ENCODE measurements at regions not wholly inside any gene's neighbourhood (a gene's known extent, or its start where the extent isn't known, plus 50 kb on each side); places are given as distances from the start of the nearest gene placed in this dataset.

DNA sequence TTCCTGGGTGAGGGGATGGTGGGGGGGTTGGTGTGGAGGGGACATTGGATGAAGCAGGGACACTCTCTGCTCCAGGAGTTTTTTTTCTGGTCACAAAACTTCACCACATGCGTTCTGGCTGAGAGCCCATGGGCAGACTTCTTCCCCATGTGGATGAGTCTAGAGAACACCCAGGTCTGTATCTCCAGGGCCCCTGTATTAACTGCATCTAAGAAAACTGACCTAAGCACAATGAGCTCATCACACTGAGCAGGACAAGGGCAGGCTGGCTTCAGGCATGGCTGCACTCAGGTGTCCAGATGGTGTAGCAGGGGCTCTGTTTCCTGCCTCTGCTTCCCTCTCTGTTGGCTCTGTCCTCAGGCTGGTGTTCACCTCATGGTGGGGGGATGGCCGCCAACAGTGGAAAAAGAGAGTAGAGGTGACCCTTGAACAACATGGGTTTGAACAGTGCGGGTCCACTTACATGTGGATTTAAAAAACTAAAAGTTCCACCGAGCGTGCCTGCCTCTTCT lies 85.3 kb upstream of the STC2 start:
- ChIA-PET POLR2A (no interaction called here), CTCF (no interaction called here)
- no peaks in the 10 kb centered on the region for H3K4me1 Mint-ChIP-seq
- Histone ChIP-seq H3K4me1 (ENCODE audit: insufficient read depth, low read length) (no peaks in the 10 kb centered on the region), H3K36me3 (ENCODE audit: insufficient read depth, low read length) (no peaks in the 10 kb centered on the region), H3K27ac (ENCODE audit: low read depth, low read length) (no peak overlapping the region), H3K4me3 (ENCODE audit: low read length) (no peak overlapping the region), H3K9me3 (ENCODE audit: low read length) (no peaks in the 10 kb centered on the region), H3K27me3 (ENCODE audit: insufficient read depth, low read length, poor library complexity, severe bottlenecking) (no peaks in the 10 kb centered on the region)
- no peak overlapping the region for H3K4me3 Mint-ChIP-seq
- H3K27ac Mint-ChIP-seq, result no peak overlapping the region
- no peaks in the 10 kb centered on the region for H3K36me3 Mint-ChIP-seq
- peaks cover 0 to 11% (median 5%) of the 10 kb centered on the region in 5 donors for H3K9me3 Mint-ChIP-seq
- H3K27me3 Mint-ChIP-seq, result peaks cover 11 to 13% of the 10 kb centered on the region in 2 donors
- no peak for DNase-seq

DNA sequence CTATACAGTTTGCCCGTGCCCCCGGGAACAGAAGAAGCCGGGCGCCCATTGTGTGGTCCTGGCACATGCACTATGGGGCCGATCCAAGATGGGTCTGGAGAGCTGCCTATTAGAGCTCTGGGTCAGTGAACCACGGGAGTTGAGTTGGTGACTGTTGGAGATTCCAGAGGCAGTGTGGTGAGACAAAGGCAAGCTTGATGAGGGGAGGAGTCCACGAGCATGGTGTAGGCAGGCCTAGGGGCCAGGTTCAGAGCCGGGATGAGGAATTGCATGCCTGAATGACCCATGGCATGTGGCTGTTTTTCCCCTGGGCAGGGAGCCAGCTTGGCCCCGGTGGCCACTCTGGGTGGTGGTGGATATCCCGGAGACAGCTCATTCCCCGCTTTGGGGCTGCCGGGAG lies 84.4 kb upstream of the STC2 start:
- Mint-ChIP-seq H3K4me3 (no peak overlapping the region), H3K27ac (no peak overlapping the region), H3K4me1 (no peaks in the 10 kb centered on the region), H3K9me3 (peaks cover 0 to 11% (median 5%) of the 10 kb centered on the region in 5 donors), H3K36me3 (no peaks in the 10 kb centered on the region), H3K27me3 (peaks cover 11 to 13% of the 10 kb centered on the region in 2 donors)
- H3K27me3 ChIP-seq (ENCODE audit: insufficient read depth, low read length, poor library complexity, severe bottlenecking), result no peaks in the 10 kb centered on the region
- no peak for DNase-seq
- H3K36me3 ChIP-seq (ENCODE audit: insufficient read depth, low read length), result no peaks in the 10 kb centered on the region
- H3K27ac ChIP-seq (ENCODE audit: low read depth, low read length), result no peak overlapping the region
- POLR2A ChIA-PET, result no interaction called here
- H3K9me3 ChIP-seq (ENCODE audit: low read length), result no peaks in the 10 kb centered on the region
- no peak overlapping the region for H3K4me3 ChIP-seq (ENCODE audit: low read length)
- CTCF ChIA-PET, result no interaction called here
- H3K4me1 ChIP-seq (ENCODE audit: insufficient read depth, low read length), result no peaks in the 10 kb centered on the region

- Histone ChIP-seq H3K4me3 (ENCODE audit: low read length) (no peak overlapping the region), H3K4me1 (ENCODE audit: insufficient read depth, low read length) (no peaks in the 10 kb centered on the region), H3K27me3 (ENCODE audit: insufficient read depth, low read length, poor library complexity, severe bottlenecking) (no peaks in the 10 kb centered on the region), H3K36me3 (ENCODE audit: insufficient read depth, low read length) (no peaks in the 10 kb centered on the region), H3K9me3 (ENCODE audit: low read length) (no peaks in the 10 kb centered on the region), H3K27ac (ENCODE audit: low read depth, low read length) (no peak overlapping the region)
- Mint-ChIP-seq H3K27ac (no peak overlapping the region), H3K27me3 (peaks cover 11 to 13% of the 10 kb centered on the region in 2 donors), H3K4me1 (no peaks in the 10 kb centered on the region), H3K36me3 (no peaks in the 10 kb centered on the region), H3K9me3 (peaks cover 0 to 10% (median 5%) of the 10 kb centered on the region in 5 donors), H3K4me3 (no peak overlapping the region)
- ChIA-PET CTCF (no interaction called here), POLR2A (no interaction called here)
- no peak for DNase-seq
Observed at GRCh38 chr5:173411791-173412555, 83.8 kb upstream of the STC2 start.

GRCh38 chr5:173410459-173411233 lies 82.4 kb upstream of the STC2 start:
- H3K4me3 Mint-ChIP-seq, result no peak overlapping the region
- ChIA-PET POLR2A (no interaction called here), CTCF (no interaction called here)
- peaks cover 11 to 12% of the 10 kb centered on the region in 2 donors for H3K27me3 Mint-ChIP-seq
- H3K27ac Mint-ChIP-seq, result no peak overlapping the region
- H3K9me3 ChIP-seq (ENCODE audit: low read length), result no peaks in the 10 kb centered on the region
- H3K36me3 ChIP-seq (ENCODE audit: insufficient read depth, low read length), result no peaks in the 10 kb centered on the region
- no peaks in the 10 kb centered on the region for H3K4me1 Mint-ChIP-seq
- DNase-seq, result no peak
- H3K4me1 ChIP-seq (ENCODE audit: insufficient read depth, low read length), result no peaks in the 10 kb centered on the region
- no peak overlapping the region for H3K27ac ChIP-seq (ENCODE audit: low read depth, low read length)
- no peak overlapping the region for H3K4me3 ChIP-seq (ENCODE audit: low read length)
- no peaks in the 10 kb centered on the region for H3K36me3 Mint-ChIP-seq
- H3K27me3 ChIP-seq (ENCODE audit: insufficient read depth, low read length, poor library complexity, severe bottlenecking), result no peaks in the 10 kb centered on the region
- peaks cover 0 to 7% (median 0%) of the 10 kb centered on the region in 5 donors for H3K9me3 Mint-ChIP-seq

GRCh38 chr5:173408946-173409345 lies 80.7 kb upstream of the STC2 start:
- Histone ChIP-seq H3K9me3 (ENCODE audit: low read length) (no peaks in the 10 kb centered on the region), H3K4me1 (ENCODE audit: insufficient read depth, low read length) (no peaks in the 10 kb centered on the region), H3K27ac (ENCODE audit: low read depth, low read length) (no peak overlapping the region), H3K4me3 (ENCODE audit: low read length) (no peak overlapping the region), H3K27me3 (ENCODE audit: insufficient read depth, low read length, poor library complexity, severe bottlenecking) (no peaks in the 10 kb centered on the region), H3K36me3 (ENCODE audit: insufficient read depth, low read length) (no peaks in the 10 kb centered on the region)
- no peak overlapping the region for H3K4me3 Mint-ChIP-seq
- peaks cover 9 to 10% of the 10 kb centered on the region in 2 donors for H3K27me3 Mint-ChIP-seq
- no peaks in the 10 kb centered on the region for H3K4me1 Mint-ChIP-seq
- H3K27ac Mint-ChIP-seq, result no peak overlapping the region
- DNase-seq, result no peak
- ChIA-PET POLR2A (no interaction called here), CTCF (no interaction called here)
- no peaks in the 10 kb centered on the region for H3K36me3 Mint-ChIP-seq
- H3K9me3 Mint-ChIP-seq, result peaks cover 0 to 5% (median 0%) of the 10 kb centered on the region in 5 donors

GRCh38 chr5:173399851-173400250 lies 71.6 kb upstream of the STC2 start:
- H3K27me3 Mint-ChIP-seq, result peaks cover 0 to 7% of the 10 kb centered on the region in 2 donors
- no peaks in the 10 kb centered on the region for H3K36me3 Mint-ChIP-seq
- no peaks in the 10 kb centered on the region for H3K9me3 ChIP-seq (ENCODE audit: low read length)
- H3K4me3 Mint-ChIP-seq, result no peak overlapping the region
- no peaks in the 10 kb centered on the region for H3K36me3 ChIP-seq (ENCODE audit: insufficient read depth, low read length)
- ChIA-PET CTCF (no interaction called here), POLR2A (no interaction called here)
- no peak overlapping the region for H3K4me3 ChIP-seq (ENCODE audit: low read length)
- H3K27ac Mint-ChIP-seq, result no peak overlapping the region
- no peaks in the 10 kb centered on the region for H3K4me1 Mint-ChIP-seq
- H3K27me3 ChIP-seq (ENCODE audit: insufficient read depth, low read length, poor library complexity, severe bottlenecking), result no peaks in the 10 kb centered on the region
- no peak overlapping the region for H3K27ac ChIP-seq (ENCODE audit: low read depth, low read length)
- H3K4me1 ChIP-seq (ENCODE audit: insufficient read depth, low read length), result no peaks in the 10 kb centered on the region
- no peak for DNase-seq
- peaks cover 0 to 4% (median 4%) of the 10 kb centered on the region in 5 donors for H3K9me3 Mint-ChIP-seq

DNA sequence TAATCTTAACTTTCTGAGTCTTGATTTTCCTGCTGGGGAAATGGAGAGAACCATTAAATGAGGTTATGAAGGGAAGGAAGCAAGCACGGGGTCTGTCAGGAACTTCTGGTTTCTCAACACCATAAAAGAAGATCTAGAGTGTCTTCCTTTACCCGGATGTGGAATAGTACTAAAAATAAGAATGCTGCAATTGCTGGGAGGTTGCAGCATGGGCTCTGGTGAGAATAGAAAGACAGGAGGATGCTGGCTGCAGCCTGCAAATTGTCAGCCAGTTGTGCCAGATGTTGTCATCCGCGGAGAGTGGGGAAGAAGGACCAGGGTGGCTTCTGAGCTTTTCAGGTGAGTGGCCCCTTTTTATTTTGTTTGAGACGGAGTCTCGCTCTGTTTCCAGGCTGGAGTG lies 69.3 kb upstream of the STC2 start:
- no peaks in the 10 kb centered on the region for H3K27me3 ChIP-seq (ENCODE audit: insufficient read depth, low read length, poor library complexity, severe bottlenecking)
- DNase-seq, result no peak
- POLR2A ChIA-PET, result no interaction called here
- Mint-ChIP-seq H3K4me3 (no peak overlapping the region), H3K36me3 (no peaks in the 10 kb centered on the region), H3K4me1 (no peaks in the 10 kb centered on the region), H3K9me3 (peaks cover 3 to 7% (median 4%) of the 10 kb centered on the region in 5 donors), H3K27ac (no peak overlapping the region), H3K27me3 (peaks cover 5 to 7% of the 10 kb centered on the region in 2 donors)
- H3K9me3 ChIP-seq (ENCODE audit: low read length), result no peaks in the 10 kb centered on the region
- CTCF ChIA-PET, result no interaction called here
- no peaks in the 10 kb centered on the region for H3K4me1 ChIP-seq (ENCODE audit: insufficient read depth, low read length)
- no peaks in the 10 kb centered on the region for H3K36me3 ChIP-seq (ENCODE audit: insufficient read depth, low read length)
- H3K4me3 ChIP-seq (ENCODE audit: low read length), result no peak overlapping the region
- no peak overlapping the region for H3K27ac ChIP-seq (ENCODE audit: low read depth, low read length)

DNA sequence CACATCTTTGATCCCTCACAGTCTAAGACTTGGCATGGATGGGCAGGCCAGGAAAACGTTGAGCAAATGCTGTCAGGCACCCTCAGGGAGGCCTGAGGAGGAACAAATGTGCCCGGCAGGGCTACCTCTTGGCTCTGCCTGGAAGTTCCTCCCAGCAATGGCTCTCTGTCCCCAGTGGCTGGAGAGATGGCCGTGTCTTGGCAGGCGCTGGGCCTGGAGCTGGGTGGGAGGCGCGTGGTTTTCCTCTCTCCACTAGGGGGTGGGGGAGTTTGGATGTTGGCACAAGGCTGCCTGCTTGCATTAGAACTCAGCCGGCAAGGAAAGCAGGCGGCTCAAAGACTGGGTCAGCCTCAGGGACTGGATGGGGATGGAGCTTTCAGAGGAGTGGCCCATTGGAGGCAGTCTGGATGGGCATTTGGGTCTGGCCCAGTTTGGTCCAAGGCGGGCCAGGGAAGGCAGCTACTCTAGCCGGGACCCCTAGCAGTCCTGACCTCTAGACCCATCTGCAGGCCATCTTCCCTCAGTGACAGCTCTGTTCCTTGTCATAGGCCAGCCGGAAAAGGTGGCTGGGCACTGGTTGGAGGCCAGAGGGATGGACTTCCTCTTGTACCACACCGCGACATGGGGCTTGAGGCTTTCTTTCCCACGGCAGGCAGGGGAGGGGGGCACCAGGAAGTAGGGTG lies 68.2 kb upstream of the STC2 start:
- Mint-ChIP-seq H3K4me1 (no peaks in the 10 kb centered on the region), H3K36me3 (no peaks in the 10 kb centered on the region), H3K27me3 (peaks cover 5 to 7% of the 10 kb centered on the region in 2 donors), H3K4me3 (no peak overlapping the region), H3K9me3 (peaks cover 0 to 7% (median 4%) of the 10 kb centered on the region in 5 donors), H3K27ac (no peak overlapping the region)
- H3K27me3 ChIP-seq (ENCODE audit: insufficient read depth, low read length, poor library complexity, severe bottlenecking), result no peaks in the 10 kb centered on the region
- H3K36me3 ChIP-seq (ENCODE audit: insufficient read depth, low read length), result no peaks in the 10 kb centered on the region
- CTCF ChIA-PET, result no interaction called here
- H3K4me3 ChIP-seq (ENCODE audit: low read length), result no peak overlapping the region
- H3K4me1 ChIP-seq (ENCODE audit: insufficient read depth, low read length), result no peaks in the 10 kb centered on the region
- no peak overlapping the region for H3K27ac ChIP-seq (ENCODE audit: low read depth, low read length)
- POLR2A ChIA-PET, result no interaction called here
- no peaks in the 10 kb centered on the region for H3K9me3 ChIP-seq (ENCODE audit: low read length)
- no peak for DNase-seq

All from CD8-positive, alpha-beta memory T cell (primary cell).